ENCODE measurements at regions not wholly inside any gene's neighbourhood (a gene's known extent, or its start where the extent isn't known, plus 50 kb on each side); places are given as distances from the start of the nearest gene placed in this dataset.

DNA sequence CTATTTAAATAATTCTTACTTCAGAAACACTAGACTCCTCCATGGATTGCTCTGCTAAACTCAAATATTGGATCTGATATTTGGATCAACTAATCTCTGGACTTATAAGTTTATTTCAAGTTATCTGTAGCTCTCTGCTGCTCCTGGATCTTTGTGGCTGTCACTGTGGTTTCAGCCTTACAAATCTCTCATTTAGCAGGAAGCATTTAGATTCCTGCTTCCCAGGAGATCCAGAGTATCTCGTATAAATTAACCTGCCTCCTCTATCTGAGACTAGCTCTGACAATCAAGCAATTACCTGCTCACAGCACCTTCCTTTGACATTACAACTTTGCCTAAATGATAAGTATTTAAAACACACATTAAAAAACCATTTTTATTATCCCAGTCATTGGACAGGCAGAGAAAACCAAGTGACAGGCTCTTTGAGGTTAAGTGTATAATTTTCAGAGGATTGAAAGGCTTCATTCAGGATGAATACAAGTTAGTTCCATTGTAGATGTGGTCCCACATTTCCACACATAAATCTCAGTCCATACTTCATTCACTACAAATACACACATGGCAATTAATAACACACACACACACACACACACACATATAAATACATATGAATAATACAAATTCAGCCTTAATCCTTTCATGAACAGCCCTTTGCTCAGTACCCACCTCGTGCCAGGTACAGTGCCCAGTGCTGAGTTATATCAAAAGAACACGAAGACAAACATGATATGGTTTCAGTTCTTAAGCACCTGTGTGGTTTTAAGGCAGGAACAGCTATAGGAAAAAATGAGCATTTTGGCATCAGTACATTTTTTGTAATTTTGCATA, 55.5 kb upstream of the PLCB1 start:
- Histone ChIP-seq H3K4me1 (ENCODE audit: control insufficient read depth, extremely low read depth, insufficient read depth, low read length) (no peaks in the 10 kb centered on the region), H3K79me2 (ENCODE audit: control insufficient read depth, insufficient read depth, low read length) (no peaks in the 10 kb centered on the region), H3K27me3 (ENCODE audit: control insufficient read depth, extremely low read depth, insufficient read depth, low read length) (no peaks in the 10 kb centered on the region), H3K9me1 (ENCODE audit: control insufficient read depth, extremely low read depth, insufficient read depth, low read length) (no peaks in the 10 kb centered on the region), H3K9ac (ENCODE audit: control insufficient read depth, extremely low read depth, insufficient read depth, low read length) (no peak overlapping the region), H3K27ac (ENCODE audit: control insufficient read depth, insufficient read depth, low read length) (no peak overlapping the region), H3K4me2 (ENCODE audit: control insufficient read depth, extremely low read depth, insufficient read depth, low read depth, low read length) (no peak overlapping the region), H2AFZ (ENCODE audit: control insufficient read depth, low read length) (no peak overlapping the region), H3K9me3 (ENCODE audit: control insufficient read depth, low read depth, low read length) (no peaks in the 10 kb centered on the region), H3K4me3 (ENCODE audit: control insufficient read depth in 2 of 3, extremely low read depth in 1 of 3, insufficient read depth in 2 of 3, low read depth in 1 of 3, low read length in 3 of 3) (no peak overlapping the region), H3K36me3 (ENCODE audit: control insufficient read depth in 2 of 2, extremely low read depth in 1 of 2, insufficient read depth in 2 of 2, low read length in 2 of 2) (no peaks in the 10 kb centered on the region), H4K20me1 (ENCODE audit: control insufficient read depth, extremely low read depth, insufficient read depth, low read length) (no peaks in the 10 kb centered on the region)
- dilution Hi-C loops (cut with MboI; ENCODE audit: extremely low pct_ligation_motif_present, low sequenced_read_pairs), result no loop called here
- FAIRE-seq, result no peak
- no peak for DNase-seq (ENCODE audit: low read depth, low spot score)
- TF ChIP-seq, protein P1, sequence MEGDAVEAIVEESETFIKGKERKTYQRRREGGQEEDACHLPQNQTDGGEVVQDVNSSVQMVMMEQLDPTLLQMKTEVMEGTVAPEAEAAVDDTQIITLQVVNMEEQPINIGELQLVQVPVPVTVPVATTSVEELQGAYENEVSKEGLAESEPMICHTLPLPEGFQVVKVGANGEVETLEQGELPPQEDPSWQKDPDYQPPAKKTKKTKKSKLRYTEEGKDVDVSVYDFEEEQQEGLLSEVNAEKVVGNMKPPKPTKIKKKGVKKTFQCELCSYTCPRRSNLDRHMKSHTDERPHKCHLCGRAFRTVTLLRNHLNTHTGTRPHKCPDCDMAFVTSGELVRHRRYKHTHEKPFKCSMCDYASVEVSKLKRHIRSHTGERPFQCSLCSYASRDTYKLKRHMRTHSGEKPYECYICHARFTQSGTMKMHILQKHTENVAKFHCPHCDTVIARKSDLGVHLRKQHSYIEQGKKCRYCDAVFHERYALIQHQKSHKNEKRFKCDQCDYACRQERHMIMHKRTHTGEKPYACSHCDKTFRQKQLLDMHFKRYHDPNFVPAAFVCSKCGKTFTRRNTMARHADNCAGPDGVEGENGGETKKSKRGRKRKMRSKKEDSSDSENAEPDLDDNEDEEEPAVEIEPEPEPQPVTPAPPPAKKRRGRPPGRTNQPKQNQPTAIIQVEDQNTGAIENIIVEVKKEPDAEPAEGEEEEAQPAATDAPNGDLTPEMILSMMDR (optimal IDR thresholded peaks at IDR 0.05 in 1 of 3, IDR thresholded peaks at IDR 0.05 in 1 of 3, conservative IDR thresholded peaks at IDR 0.05 in 1 of 3; ENCODE audit: extremely low read depth in 1 of 3, insufficient read depth in 2 of 3, low read length in 3 of 3), result no peak
- no peak for TF ChIP-seq EZH2 (IDR thresholded peaks at IDR 0.05; ENCODE audit: low read length)

DNA sequence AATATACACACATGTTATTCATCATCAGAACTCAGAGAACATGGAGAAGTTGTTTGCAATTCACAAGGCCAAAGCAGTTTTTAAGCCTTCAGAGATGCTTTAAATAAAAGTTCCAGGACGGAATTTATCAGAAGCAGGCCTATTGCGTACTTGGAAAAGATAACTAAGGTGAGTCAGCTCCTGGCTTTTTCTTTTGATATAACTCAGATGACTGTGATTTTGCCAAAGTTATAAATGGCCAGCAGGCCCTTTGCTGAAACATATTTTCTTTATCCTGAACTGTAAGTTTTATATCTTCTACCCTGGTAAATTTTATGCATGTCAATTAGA, 55.0 kb upstream of the PLCB1 start:
- Histone ChIP-seq H3K36me3 (ENCODE audit: control insufficient read depth in 2 of 2, extremely low read depth in 1 of 2, insufficient read depth in 2 of 2, low read length in 2 of 2) (no peaks in the 10 kb centered on the region), H2AFZ (ENCODE audit: control insufficient read depth, low read length) (no peak overlapping the region), H3K27me3 (ENCODE audit: control insufficient read depth, extremely low read depth, insufficient read depth, low read length) (no peaks in the 10 kb centered on the region), H3K4me2 (ENCODE audit: control insufficient read depth, extremely low read depth, insufficient read depth, low read depth, low read length) (no peak overlapping the region), H3K4me1 (ENCODE audit: control insufficient read depth, extremely low read depth, insufficient read depth, low read length) (no peaks in the 10 kb centered on the region), H3K9me1 (ENCODE audit: control insufficient read depth, extremely low read depth, insufficient read depth, low read length) (no peaks in the 10 kb centered on the region), H3K9ac (ENCODE audit: control insufficient read depth, extremely low read depth, insufficient read depth, low read length) (no peak overlapping the region), H3K4me3 (ENCODE audit: control insufficient read depth in 2 of 3, extremely low read depth in 1 of 3, insufficient read depth in 2 of 3, low read depth in 1 of 3, low read length in 3 of 3) (no peak overlapping the region), H3K27ac (ENCODE audit: control insufficient read depth, insufficient read depth, low read length) (no peak overlapping the region), H3K9me3 (ENCODE audit: control insufficient read depth, low read depth, low read length) (no peaks in the 10 kb centered on the region), H3K79me2 (ENCODE audit: control insufficient read depth, insufficient read depth, low read length) (no peaks in the 10 kb centered on the region), H4K20me1 (ENCODE audit: control insufficient read depth, extremely low read depth, insufficient read depth, low read length) (no peaks in the 10 kb centered on the region)
- FAIRE-seq (no peak), DNase-seq (ENCODE audit: low read depth, low spot score) (no peak)
- TF ChIP-seq EZH2 (IDR thresholded peaks at IDR 0.05; ENCODE audit: low read length), result no peak
- TF ChIP-seq, protein P1 (optimal IDR thresholded peaks at IDR 0.05 in 1 of 3, IDR thresholded peaks at IDR 0.05 in 1 of 3, conservative IDR thresholded peaks at IDR 0.05 in 1 of 3; ENCODE audit: extremely low read depth in 1 of 3, insufficient read depth in 2 of 3, low read length in 3 of 3), result no peak
- dilution Hi-C loops (cut with MboI; ENCODE audit: extremely low pct_ligation_motif_present, low sequenced_read_pairs), result no loop called here

Measured in keratinocyte (primary cell).